ENCODE measurements at regions not wholly inside any gene's neighbourhood (a gene's known extent, or its start where the extent isn't known, plus 50 kb on each side); places are given as distances from the start of the nearest gene placed in this dataset.

- TF ChIP-seq, protein P1, sequence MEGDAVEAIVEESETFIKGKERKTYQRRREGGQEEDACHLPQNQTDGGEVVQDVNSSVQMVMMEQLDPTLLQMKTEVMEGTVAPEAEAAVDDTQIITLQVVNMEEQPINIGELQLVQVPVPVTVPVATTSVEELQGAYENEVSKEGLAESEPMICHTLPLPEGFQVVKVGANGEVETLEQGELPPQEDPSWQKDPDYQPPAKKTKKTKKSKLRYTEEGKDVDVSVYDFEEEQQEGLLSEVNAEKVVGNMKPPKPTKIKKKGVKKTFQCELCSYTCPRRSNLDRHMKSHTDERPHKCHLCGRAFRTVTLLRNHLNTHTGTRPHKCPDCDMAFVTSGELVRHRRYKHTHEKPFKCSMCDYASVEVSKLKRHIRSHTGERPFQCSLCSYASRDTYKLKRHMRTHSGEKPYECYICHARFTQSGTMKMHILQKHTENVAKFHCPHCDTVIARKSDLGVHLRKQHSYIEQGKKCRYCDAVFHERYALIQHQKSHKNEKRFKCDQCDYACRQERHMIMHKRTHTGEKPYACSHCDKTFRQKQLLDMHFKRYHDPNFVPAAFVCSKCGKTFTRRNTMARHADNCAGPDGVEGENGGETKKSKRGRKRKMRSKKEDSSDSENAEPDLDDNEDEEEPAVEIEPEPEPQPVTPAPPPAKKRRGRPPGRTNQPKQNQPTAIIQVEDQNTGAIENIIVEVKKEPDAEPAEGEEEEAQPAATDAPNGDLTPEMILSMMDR (conservative IDR thresholded peaks at IDR 0.05 in 1 of 2, IDR thresholded peaks at IDR 0.05 in 1 of 2; ENCODE audit: low read depth in 1 of 2, low read length in 2 of 2): no peak
- TF ChIP-seq EZH2 (IDR thresholded peaks at IDR 0.05; ENCODE audit: low read length, missing control alignments): no peak
Observed at GRCh38 chr17:72561266-72561665, 440.4 kb downstream of the SOX9 start.

All from fibroblast of lung (primary cell).